ENCODE measurements at regions not wholly inside any gene's neighbourhood (a gene's known extent, or its start where the extent isn't known, plus 50 kb on each side); places are given as distances from the start of the nearest gene placed in this dataset.
"Not testable (repeated sequence)": the region's sequence is repeated elsewhere in the genome, so short reads cannot be mapped to it uniquely, and the experiment has no call there.

GRCh38 chr21:36247316-36248010 is 72.5 kb upstream of the MORC3 start:
- no peak for DNase-seq (ENCODE audit: low spot score)

- DNase-seq (ENCODE audit: low spot score): no peak
These were observed 70.2 kb upstream of the MORC3 start for GRCh38 chr21:36249576-36250422.

- no peak for DNase-seq (ENCODE audit: low spot score)
These were observed 69.4 kb upstream of the MORC3 start for GRCh38 chr21:36250423-36251075.

- DNase-seq (ENCODE audit: low spot score): no peak
These were observed 65.7 kb upstream of the MORC3 start for GRCh38 chr21:36254106-36254941.

- DNase-seq (ENCODE audit: low spot score): no peak
These were observed 64.3 kb upstream of the MORC3 start for GRCh38 chr21:36255663-36256062.

- DNase-seq (ENCODE audit: low spot score): no peak
These were observed 62.3 kb upstream of the MORC3 start for GRCh38 chr21:36257657-36258056.

- DNase-seq (ENCODE audit: low spot score): peak; percentile 56
These were observed 59.8 kb upstream of the MORC3 start for GRCh38 chr21:36260030-36260787.

GRCh38 chr21:36260802-36261201 is 59.2 kb upstream of the MORC3 start:
- DNase-seq (ENCODE audit: low spot score): no peak

GRCh38 chr21:36261459-36261858 is 58.5 kb upstream of the MORC3 start:
- no peak for DNase-seq (ENCODE audit: low spot score)

GRCh38 chr21:36263797-36264196 is 56.2 kb upstream of the MORC3 start:
- DNase-seq (ENCODE audit: low spot score): no peak

GRCh38 chr21:36265431-36265830 is 54.6 kb upstream of the MORC3 start:
- no peak for DNase-seq (ENCODE audit: low spot score)

- DNase-seq (ENCODE audit: low spot score): not testable (repeated sequence)
These were observed 52.2 kb upstream of the MORC3 start for GRCh38 chr21:36267828-36268227.

GRCh38 chr21:36268264-36268663 is 51.7 kb upstream of the MORC3 start:
- not testable (repeated sequence) for DNase-seq (ENCODE audit: low spot score)
